ENCODE measurements at regions not wholly inside any gene's neighbourhood (a gene's known extent, or its start where the extent isn't known, plus 50 kb on each side); places are given as distances from the start of the nearest gene placed in this dataset.

DNA sequence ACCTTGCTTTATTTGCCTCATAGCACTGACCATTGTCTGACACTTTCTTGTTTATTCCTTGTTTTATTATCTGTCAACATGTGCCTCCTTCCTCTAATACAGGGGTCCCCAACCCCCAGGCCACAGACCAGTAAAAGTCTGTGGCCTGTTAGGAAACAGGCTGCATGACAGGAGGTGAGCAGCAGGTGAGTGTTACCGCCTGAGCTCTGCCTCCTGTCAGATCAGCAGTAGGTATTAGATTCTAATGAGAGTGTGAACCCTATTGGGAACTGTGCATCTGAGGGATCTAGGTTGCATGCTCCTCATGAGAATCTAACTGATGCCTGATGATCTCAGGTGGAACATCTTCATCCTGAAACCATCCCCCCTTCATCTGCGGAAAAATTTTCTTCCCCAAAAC, 228.0 kb downstream of the HINT1 start:
- TF ChIP-seq POLR2A (IDR thresholded peaks at IDR 0.05; ENCODE audit: low read depth, low read length) (no peak), POLR2AphosphoS5 (IDR thresholded peaks at IDR 0.05; ENCODE audit: low read depth, low read length) (no peak), TAF1 (IDR thresholded peaks at IDR 0.05; ENCODE audit: borderline replicate concordance, low read depth, low read length) (no peak)
